DND-41 (cell line): ENCODE measurements at regions not wholly inside any gene's neighbourhood (a gene's known extent, or its start where the extent isn't known, plus 50 kb on each side); places are given as distances from the start of the nearest gene placed in this dataset.

ENCODE experiments used
- ATAC-seq: fragments of 200-7000 bp; cut with Tn5 transposase; 3 replicates; pipeline ENCODE4 v1.9.1; 2021; ENCODE audit warnings: low read depth; ENCODE audit not compliant: insufficient read depth
- DNase-seq: peaks from one replicate; pipeline ENCODE4 v3.0.0-alpha.2; 2020
- H2AFZ ChIP-seq: 2 replicates; pipeline ENCODE4 v1.6.0; 2012; ENCODE audit warnings: low read depth, low read length
- H3K27ac ChIP-seq: 2 replicates; pipeline ENCODE4 v1.5.1; 2012; ENCODE audit warnings: low read length, inconsistent platforms
- H3K27me3 ChIP-seq: fragments of 200-600 bp; sonication (generic); 2 replicates; pipeline ENCODE4 v1.6.0; 2012; ENCODE audit warnings: low read length, mild to moderate bottlenecking, inconsistent platforms; ENCODE audit not compliant: insufficient read depth, poor library complexity
- H3K36me3 ChIP-seq: 2 replicates; pipeline ENCODE4 v1.5.1; 2012; ENCODE audit warnings: low read length, inconsistent platforms; ENCODE audit not compliant: insufficient read depth
- H3K4me1 ChIP-seq: 2 replicates; pipeline ENCODE4 v1.5.1; 2012; ENCODE audit warnings: mild to moderate bottlenecking, low read length; ENCODE audit not compliant: insufficient read depth
- H3K4me2 ChIP-seq: 2 replicates; pipeline ENCODE4 v1.6.0; 2012; ENCODE audit warnings: mild to moderate bottlenecking, moderate library complexity, low read length, inconsistent platforms; ENCODE audit not compliant: insufficient read depth
- H3K4me3 ChIP-seq, 2 experiments: fragments of 200-600 bp in 1 of 2; shearing (Covaris generic) in 1 of 2; 2 replicates each; pipeline ENCODE4 v1.5.1; 2012 to 2016; ENCODE audit warnings: inconsistent platforms in 2 of 2, low read length in 2 of 2, mild to moderate bottlenecking in 2 of 2, low read depth in 1 of 2, moderate library complexity in 1 of 2
- H3K79me2 ChIP-seq: 2 replicates; pipeline ENCODE4 v1.6.0; 2012; ENCODE audit warnings: low read length, inconsistent platforms; ENCODE audit not compliant: insufficient read depth
- H3K9ac ChIP-seq: 2 replicates; pipeline ENCODE4 v1.6.0; 2012; ENCODE audit warnings: low read depth, mild to moderate bottlenecking, inconsistent platforms, low read length, moderate library complexity
- H3K9me3 ChIP-seq: 2 replicates; pipeline ENCODE4 v1.5.1; 2012; ENCODE audit warnings: low read length, moderate library complexity, mild to moderate bottlenecking, inconsistent platforms; ENCODE audit not compliant: insufficient read depth, severe bottlenecking
- H4K20me1 ChIP-seq: 2 replicates; pipeline ENCODE4 v1.6.0; 2012; ENCODE audit warnings: low read length; ENCODE audit not compliant: insufficient read depth
- CTCF ChIP-seq: IDR thresholded peaks from 2 replicates; pipeline ENCODE4 v1.5.1; 2012; ENCODE audit warnings: borderline replicate concordance, low read length, moderate library complexity, mild to moderate bottlenecking; ENCODE audit not compliant: poor library complexity, severe bottlenecking; ENCODE audit errors: extremely low read depth
- EZH2 ChIP-seq: IDR thresholded peaks from 3 replicates; pipeline ENCODE4 v1.6.1; 2012; ENCODE audit warnings: borderline replicate concordance, low read depth, mild to moderate bottlenecking, moderate library complexity, low read length, inconsistent platforms; ENCODE audit not compliant: severe bottlenecking

GRCh38 chr6:109292420-109292819 lies 89.8 kb downstream of the CD164 start:
- Histone ChIP-seq H3K4me1 (no peaks in the 10 kb centered on the region), H3K36me3 (no peaks in the 10 kb centered on the region), H3K27me3 (peaks cover 4% of the 10 kb centered on the region), H3K9ac (no peak overlapping the region), H3K79me2 (no peaks in the 10 kb centered on the region), H3K27ac (no peak overlapping the region), H3K4me3 (no peak overlapping the region), H3K9me3 (no peaks in the 10 kb centered on the region), H2AFZ (no peak overlapping the region), H3K4me2 (no peak overlapping the region), H4K20me1 (no peaks in the 10 kb centered on the region)
- ATAC-seq = no peak
- no peak for DNase-seq
- TF ChIP-seq CTCF (no peak), EZH2 (no peak)

- ATAC-seq (no peak), DNase-seq (no peak)
- Histone ChIP-seq H3K27ac (no peak overlapping the region), H3K4me1 (no peaks in the 10 kb centered on the region), H3K27me3 (peaks cover 7% of the 10 kb centered on the region), H3K9ac (no peak overlapping the region), H3K4me2 (no peak overlapping the region), H3K36me3 (no peaks in the 10 kb centered on the region), H3K4me3 (no peak overlapping the region), H3K79me2 (no peaks in the 10 kb centered on the region), H2AFZ (no peak overlapping the region), H3K9me3 (no peaks in the 10 kb centered on the region), H4K20me1 (no peaks in the 10 kb centered on the region)
- no peak for TF ChIP-seq EZH2
- no peak for TF ChIP-seq CTCF
These were observed 90.4 kb downstream of the CD164 start for GRCh38 chr6:109291902-109292301.

- Histone ChIP-seq H3K79me2 (no peaks in the 10 kb centered on the region), H3K4me3 (no peak overlapping the region), H3K27me3 (peaks cover 5% of the 10 kb centered on the region), H3K27ac (no peak overlapping the region), H3K4me1 (no peaks in the 10 kb centered on the region), H3K4me2 (no peak overlapping the region), H3K36me3 (no peaks in the 10 kb centered on the region), H2AFZ (no peak overlapping the region), H4K20me1 (no peaks in the 10 kb centered on the region), H3K9me3 (no peaks in the 10 kb centered on the region), H3K9ac (no peak overlapping the region)
- DNase-seq (no peak), ATAC-seq (no peak)
- TF ChIP-seq CTCF = no peak
- no peak for TF ChIP-seq EZH2
These were observed 91.9 kb downstream of the CD164 start for GRCh38 chr6:109290143-109290931.

GRCh38 chr6:109285366-109285765 lies 96.9 kb downstream of the CD164 start:
- Histone ChIP-seq H2AFZ (no peak overlapping the region), H3K27ac (no peak overlapping the region), H3K36me3 (no peaks in the 10 kb centered on the region), H3K9me3 (no peaks in the 10 kb centered on the region), H3K79me2 (no peaks in the 10 kb centered on the region), H3K4me1 (no peaks in the 10 kb centered on the region), H3K27me3 (peaks cover 5% of the 10 kb centered on the region), H3K4me2 (no peak overlapping the region), H3K9ac (no peak overlapping the region), H4K20me1 (no peaks in the 10 kb centered on the region), H3K4me3 (no peak overlapping the region)
- DNase-seq = no peak
- TF ChIP-seq CTCF = no peak
- TF ChIP-seq EZH2 = no peak
- no peak for ATAC-seq
